Caco-2 (cell line): ENCODE measurements at regions not wholly inside any gene's neighbourhood (a gene's known extent, or its start where the extent isn't known, plus 50 kb on each side); places are given as distances from the start of the nearest gene placed in this dataset.

Experiments
- BruUV-seq: library from RNA; stranded (reverse); fragments of 400-500 nt; replicated peaks from 2 replicates; lab custom pipeline; 2021; lab: Mats Ljungman, UMichigan
- CTCF ChIA-PET: fragments of 300-600 bp; sonication (Branson Sonifier 250); formaldehyde crosslinking; loops from one replicate; lab custom pipeline; 2022; ENCODE audit warnings: antibody characterized with exemption; lab: Charles Lee
- POLR2A ChIA-PET: fragments of 300-600 bp; sonication (Branson Sonifier 250); formaldehyde crosslinking; loops from one replicate; lab custom pipeline; 2022; ENCODE audit warnings: antibody characterized with exemption; lab: Charles Lee
- DNase-seq, 2 experiments: peaks; one replicate each; pipeline versions ENCODE4 v3.0.0 to v3.0.0-alpha.2; 2020 to 2022
- H3K27me3 ChIP-seq: replicated peaks from 2 replicates; pipeline ENCODE4 v1.6.0; 2011; ENCODE audit warnings: low read length; ENCODE audit not compliant: control insufficient read depth, insufficient read depth
- H3K36me3 ChIP-seq: 2 replicates; pipeline ENCODE4 v1.5.1; 2011; ENCODE audit warnings: low read length; ENCODE audit not compliant: control insufficient read depth, insufficient read depth
- H3K4me1 ChIP-seq: fragments of 250-450 bp; sonication (Bioruptor Pico); 2 replicates; pipeline ENCODE4 v1.5.1; 2020; ENCODE audit warnings: mild to moderate bottlenecking
- H3K4me3 ChIP-seq: 2 replicates; pipeline ENCODE4 v1.5.1; 2011; ENCODE audit warnings: low read depth, mild to moderate bottlenecking, control low read depth, low read length
- H3K9me3 ChIP-seq: fragments of 250-450 bp; sonication (Bioruptor Pico); 2 replicates; pipeline ENCODE4 v1.5.1; 2020; ENCODE audit warnings: mild to moderate bottlenecking, moderate library complexity
- H3K27ac Mint-ChIP-seq: one replicate; pipeline ENCODE4 v1.8.0; 2022; ENCODE audit warnings: mixed read lengths; ENCODE audit not compliant: unreplicated experiment
- H3K27me3 Mint-ChIP-seq: one replicate; pipeline ENCODE4 v1.8.0; 2022; ENCODE audit warnings: mixed read lengths; ENCODE audit not compliant: insufficient read depth, unreplicated experiment
- H3K36me3 Mint-ChIP-seq: one replicate; pipeline ENCODE4 v1.8.0; 2022; ENCODE audit warnings: mild to moderate bottlenecking, mixed read lengths; ENCODE audit not compliant: insufficient read depth, unreplicated experiment
- H3K4me1 Mint-ChIP-seq: one replicate; pipeline ENCODE4 v1.8.0; 2022; ENCODE audit warnings: low read depth, mixed read lengths; ENCODE audit not compliant: unreplicated experiment
- H3K4me3 Mint-ChIP-seq: one replicate; pipeline ENCODE4 v1.8.0; 2022; ENCODE audit warnings: mild to moderate bottlenecking, moderate library complexity, mixed read lengths; ENCODE audit not compliant: unreplicated experiment
- H3K9me3 Mint-ChIP-seq: one replicate; pipeline ENCODE4 v1.8.0; 2022; ENCODE audit warnings: mixed read lengths; ENCODE audit not compliant: unreplicated experiment
- intact Hi-C: fragments of 100-400 bp; cut with micrococcal nuclease; formaldehyde crosslinking; loops from one replicate; pipeline ENCODE4 v1.10.0; 2022; ENCODE audit not compliant: unreplicated experiment
- TF ChIP-seq, protein P1 (sequence below), 2 experiments: fragments of 200-600 bp in 1 of 2; IDR thresholded peaks; 1 replicate in 1 of 2; 2 replicates in 1 of 2; pipeline versions ENCODE4 v1.5.1 to v1.8.0; 2011 to 2022; ENCODE audit warnings: antibody characterized with exemption in 1 of 2, control low read depth in 1 of 2, inconsistent platforms in 1 of 2, low read depth in 1 of 2, low read length in 1 of 2, mild to moderate bottlenecking in 1 of 2, moderate library complexity in 1 of 2; ENCODE audit not compliant: insufficient read depth in 1 of 2, severe bottlenecking in 1 of 2, unreplicated experiment in 1 of 2

DNA sequence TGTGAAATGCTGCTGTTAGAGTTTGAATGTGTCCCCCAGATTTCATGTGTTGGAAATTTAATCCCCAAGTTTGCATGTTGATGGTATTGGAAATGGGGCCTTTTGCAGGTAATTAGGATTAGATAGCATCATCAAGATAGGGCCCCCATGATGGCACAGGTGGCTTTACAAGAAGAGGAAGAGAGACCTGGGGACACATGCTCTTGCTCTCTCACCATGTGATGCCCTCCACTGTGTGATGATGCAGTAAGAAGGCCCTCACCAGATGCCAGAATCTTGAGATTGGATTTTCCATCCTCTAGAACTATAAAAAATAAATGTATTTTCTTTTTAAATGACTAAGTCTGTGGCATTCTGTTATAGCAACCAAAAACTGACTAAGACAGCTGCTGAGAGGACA, 57.0 kb upstream of the NEK7 start:
- H3K36me3 Mint-ChIP-seq = no peaks in the 10 kb centered on the region
- no TSS peak for BruUV-seq
- H3K27me3 Mint-ChIP-seq = no peaks in the 10 kb centered on the region
- ChIA-PET POLR2A (no interaction called here), CTCF (no interaction called here)
- intact Hi-C loops = no loop called here
- Histone ChIP-seq H3K9me3 (no peaks in the 10 kb centered on the region), H3K36me3 (no peaks in the 10 kb centered on the region), H3K27me3 (no peaks in the 10 kb centered on the region), H3K4me3 (no peak overlapping the region), H3K4me1 (no peaks in the 10 kb centered on the region)
- H3K27ac Mint-ChIP-seq = no peak overlapping the region
- no peaks in the 10 kb centered on the region for H3K4me1 Mint-ChIP-seq
- H3K4me3 Mint-ChIP-seq = no peak overlapping the region
- no peaks in the 10 kb centered on the region for H3K9me3 Mint-ChIP-seq
- TF ChIP-seq, protein P1, sequence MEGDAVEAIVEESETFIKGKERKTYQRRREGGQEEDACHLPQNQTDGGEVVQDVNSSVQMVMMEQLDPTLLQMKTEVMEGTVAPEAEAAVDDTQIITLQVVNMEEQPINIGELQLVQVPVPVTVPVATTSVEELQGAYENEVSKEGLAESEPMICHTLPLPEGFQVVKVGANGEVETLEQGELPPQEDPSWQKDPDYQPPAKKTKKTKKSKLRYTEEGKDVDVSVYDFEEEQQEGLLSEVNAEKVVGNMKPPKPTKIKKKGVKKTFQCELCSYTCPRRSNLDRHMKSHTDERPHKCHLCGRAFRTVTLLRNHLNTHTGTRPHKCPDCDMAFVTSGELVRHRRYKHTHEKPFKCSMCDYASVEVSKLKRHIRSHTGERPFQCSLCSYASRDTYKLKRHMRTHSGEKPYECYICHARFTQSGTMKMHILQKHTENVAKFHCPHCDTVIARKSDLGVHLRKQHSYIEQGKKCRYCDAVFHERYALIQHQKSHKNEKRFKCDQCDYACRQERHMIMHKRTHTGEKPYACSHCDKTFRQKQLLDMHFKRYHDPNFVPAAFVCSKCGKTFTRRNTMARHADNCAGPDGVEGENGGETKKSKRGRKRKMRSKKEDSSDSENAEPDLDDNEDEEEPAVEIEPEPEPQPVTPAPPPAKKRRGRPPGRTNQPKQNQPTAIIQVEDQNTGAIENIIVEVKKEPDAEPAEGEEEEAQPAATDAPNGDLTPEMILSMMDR (IDR thresholded peaks at IDR 0.05; ENCODE audit: insufficient read depth in 1 of 2, low read depth in 1 of 2, low read length in 1 of 2, severe bottlenecking in 1 of 2, unreplicated experiment in 1 of 2) = no peak
- DNase-seq = no peak

- no TSS peak for BruUV-seq
- H3K27ac Mint-ChIP-seq = no peak overlapping the region
- ChIA-PET CTCF (no interaction called here), POLR2A (no interaction called here)
- peaks cover 10% of the 10 kb centered on the region for H3K4me1 Mint-ChIP-seq
- TF ChIP-seq, protein P1 (IDR thresholded peaks at IDR 0.05; ENCODE audit: insufficient read depth in 1 of 2, low read depth in 1 of 2, low read length in 1 of 2, severe bottlenecking in 1 of 2, unreplicated experiment in 1 of 2) = no peak
- no peaks in the 10 kb centered on the region for H3K27me3 ChIP-seq
- peaks cover 7% of the 10 kb centered on the region for H3K9me3 Mint-ChIP-seq
- H3K36me3 Mint-ChIP-seq = no peaks in the 10 kb centered on the region
- DNase-seq = no peak
- intact Hi-C loops = no loop called here
- H3K4me3 Mint-ChIP-seq = no peak overlapping the region
- H3K4me1 ChIP-seq = peaks cover 10% of the 10 kb centered on the region
- H3K4me3 ChIP-seq = no peak overlapping the region
- H3K27me3 Mint-ChIP-seq = no peaks in the 10 kb centered on the region
- H3K9me3 ChIP-seq = no peaks in the 10 kb centered on the region
- H3K36me3 ChIP-seq = no peaks in the 10 kb centered on the region
Measured at GRCh38 chr1:198101716-198102453, 54.9 kb upstream of the NEK7 start.

GRCh38 chr1:198102454-198102827, 54.4 kb upstream of the NEK7 start:
- BruUV-seq = no TSS peak
- Histone ChIP-seq H3K27me3 (no peaks in the 10 kb centered on the region), H3K9me3 (0 out of 2 replicates have a peak, but pooled peaks cover 2% of the 10 kb centered on the region), H3K4me3 (no peak overlapping the region), H3K36me3 (no peaks in the 10 kb centered on the region), H3K4me1 (peaks cover 15% of the 10 kb centered on the region)
- no peaks in the 10 kb centered on the region for H3K36me3 Mint-ChIP-seq
- ChIA-PET POLR2A (no interaction called here), CTCF (no interaction called here)
- DNase-seq = no peak
- intact Hi-C loops = no loop called here
- peaks cover 10% of the 10 kb centered on the region for H3K4me1 Mint-ChIP-seq
- H3K9me3 Mint-ChIP-seq = peaks cover 7% of the 10 kb centered on the region
- no peak overlapping the region for H3K4me3 Mint-ChIP-seq
- no peaks in the 10 kb centered on the region for H3K27me3 Mint-ChIP-seq
- H3K27ac Mint-ChIP-seq = no peak overlapping the region
- TF ChIP-seq, protein P1 (IDR thresholded peaks at IDR 0.05; ENCODE audit: insufficient read depth in 1 of 2, low read depth in 1 of 2, low read length in 1 of 2, severe bottlenecking in 1 of 2, unreplicated experiment in 1 of 2) = no peak
